Esophagus mucosa (tissue), 1 donor: ENCODE measurements at regions not wholly inside any gene's neighbourhood (a gene's known extent, or its start where the extent isn't known, plus 50 kb on each side); places are given as distances from the start of the nearest gene placed in this dataset.
"Not testable (repeated sequence)": the region's sequence is repeated elsewhere in the genome, so short reads cannot be mapped to it uniquely, and the experiment has no call there.

Source experiments
- ATAC-seq: fragments of 200-7000 bp; cut with Tn5 transposase; one replicate; pipeline ENCODE4 v1.9.1; 2020
- donor health status: DM: yes; HTN: yes; CAD: no.

- ATAC-seq = no peak
Measured at GRCh38 chr11:49499117-49499516, 290.7 kb upstream of the FOLH1 start.

- ATAC-seq = no peak
Measured at GRCh38 chr11:49505231-49505630, 296.8 kb upstream of the FOLH1 start.

GRCh38 chr11:49526240-49526829, 317.9 kb upstream of the FOLH1 start:
- ATAC-seq = peak; percentile 95

- no peak for ATAC-seq
Measured at GRCh38 chr11:49533204-49533603, 324.8 kb upstream of the FOLH1 start.

GRCh38 chr11:49538927-49539326, 330.5 kb upstream of the FOLH1 start:
- ATAC-seq = not testable (repeated sequence)

- ATAC-seq = not testable (repeated sequence)
Measured at GRCh38 chr11:49558261-49558847, 350.0 kb upstream of the FOLH1 start.

GRCh38 chr11:49560593-49560992, 352.2 kb upstream of the FOLH1 start:
- not testable (repeated sequence) for ATAC-seq

GRCh38 chr11:49561240-49561880, 353.0 kb upstream of the FOLH1 start:
- ATAC-seq = not testable (repeated sequence)

GRCh38 chr11:49562262-49562661, 353.9 kb upstream of the FOLH1 start:
- ATAC-seq = not testable (repeated sequence)

GRCh38 chr11:49579492-49579891, 371.1 kb upstream of the FOLH1 start:
- not testable (repeated sequence) for ATAC-seq

GRCh38 chr11:49585495-49585894, 366.7 kb upstream of the OR4C13 start:
- ATAC-seq = not testable (repeated sequence)

- ATAC-seq = not testable (repeated sequence)
Measured at GRCh38 chr11:49608892-49609291, 343.3 kb upstream of the OR4C13 start.

- ATAC-seq = not testable (repeated sequence)
Measured at GRCh38 chr11:49623872-49624271, 328.3 kb upstream of the OR4C13 start.

GRCh38 chr11:49670705-49671104, 281.5 kb upstream of the OR4C13 start:
- ATAC-seq = not testable (repeated sequence)

- ATAC-seq = not testable (repeated sequence)
Measured at GRCh38 chr11:49702121-49702520, 250.1 kb upstream of the OR4C13 start.

GRCh38 chr11:49750447-49750846, 201.7 kb upstream of the OR4C13 start:
- ATAC-seq = not testable (repeated sequence)

GRCh38 chr11:49750960-49751359, 201.2 kb upstream of the OR4C13 start:
- ATAC-seq = not testable (repeated sequence)

- ATAC-seq = not testable (repeated sequence)
Measured at GRCh38 chr11:49780791-49781190, 171.4 kb upstream of the OR4C13 start.

- not testable (repeated sequence) for ATAC-seq
Measured at GRCh38 chr11:49782000-49782399, 170.2 kb upstream of the OR4C13 start.

- not testable (repeated sequence) for ATAC-seq
Measured at GRCh38 chr11:49783841-49784240, 168.3 kb upstream of the OR4C13 start.

GRCh38 chr11:49789787-49790186, 162.4 kb upstream of the OR4C13 start:
- ATAC-seq = not testable (repeated sequence)

- not testable (repeated sequence) for ATAC-seq
Measured at GRCh38 chr11:49798206-49798837, 153.9 kb upstream of the OR4C13 start.

GRCh38 chr11:49817705-49818430, 134.3 kb upstream of the OR4C13 start:
- not testable (repeated sequence) for ATAC-seq
